ENCODE measurements at regions not wholly inside any gene's neighbourhood (a gene's known extent, or its start where the extent isn't known, plus 50 kb on each side); places are given as distances from the start of the nearest gene placed in this dataset.

- ATAC-seq = no peak
- peaks cover 1% of the 10 kb centered on the region for H3K4me1 Mint-ChIP-seq (ENCODE audit: low read depth)
- H3K36me3 Mint-ChIP-seq (ENCODE audit: insufficient read depth) = no peaks in the 10 kb centered on the region
These were observed 132.6 kb upstream of the LIPC start for GRCh38 chr15:58298879-58299850.

GRCh38 chr15:58302832-58303231 is 129.0 kb upstream of the LIPC start:
- no peaks in the 10 kb centered on the region for H3K9me3 Mint-ChIP-seq
- no peaks in the 10 kb centered on the region for H3K36me3 Mint-ChIP-seq (ENCODE audit: insufficient read depth)
- H3K27me3 Mint-ChIP-seq (ENCODE audit: low read depth) = peaks cover 2% of the 10 kb centered on the region
- no peak for DNase-seq
- H3K4me1 Mint-ChIP-seq (ENCODE audit: low read depth) = peaks cover 7% of the 10 kb centered on the region
- no peak overlapping the region for H3K4me3 Mint-ChIP-seq
- ATAC-seq = no peak

More at GRCh38 chr15:58298879-58299850, 132.6 kb upstream of the LIPC start:
- Mint-ChIP-seq H3K27me3 (ENCODE audit: low read depth) (peaks cover 2% of the 10 kb centered on the region), H3K4me3 (no peak overlapping the region), H3K9me3 (peaks cover 4% of the 10 kb centered on the region)
- no peak for DNase-seq

GRCh38 chr15:58303236-58303635 is 128.6 kb upstream of the LIPC start:
- Mint-ChIP-seq H3K4me1 (ENCODE audit: low read depth) (peaks cover 7% of the 10 kb centered on the region), H3K4me3 (no peak overlapping the region), H3K36me3 (ENCODE audit: insufficient read depth) (no peaks in the 10 kb centered on the region)

GRCh38 chr15:58306591-58307312 is 125.0 kb upstream of the LIPC start:
- peaks cover 7% of the 10 kb centered on the region for H3K4me1 Mint-ChIP-seq (ENCODE audit: low read depth)
- no peak overlapping the region for H3K4me3 Mint-ChIP-seq
- DNase-seq (no peak), ATAC-seq (no peak)
- H3K9me3 Mint-ChIP-seq = no peaks in the 10 kb centered on the region
- H3K36me3 Mint-ChIP-seq (ENCODE audit: insufficient read depth) = no peaks in the 10 kb centered on the region
- H3K27me3 Mint-ChIP-seq (ENCODE audit: low read depth) = no peaks in the 10 kb centered on the region

More at GRCh38 chr15:58303236-58303635, 128.6 kb upstream of the LIPC start:
- H3K27me3 Mint-ChIP-seq (ENCODE audit: low read depth) = peaks cover 2% of the 10 kb centered on the region
- ATAC-seq = no peak
- H3K9me3 Mint-ChIP-seq = no peaks in the 10 kb centered on the region
- no peak for DNase-seq

GRCh38 chr15:58307313-58307961 is 124.4 kb upstream of the LIPC start:
- Mint-ChIP-seq H3K9me3 (no peaks in the 10 kb centered on the region), H3K4me3 (no peak overlapping the region), H3K4me1 (ENCODE audit: low read depth) (peaks cover 9% of the 10 kb centered on the region), H3K36me3 (ENCODE audit: insufficient read depth) (no peaks in the 10 kb centered on the region), H3K27me3 (ENCODE audit: low read depth) (no peaks in the 10 kb centered on the region)
- no peak for ATAC-seq
- DNase-seq = no peak

- DNase-seq (no peak), ATAC-seq (no peak)
- Mint-ChIP-seq H3K27me3 (ENCODE audit: low read depth) (no peaks in the 10 kb centered on the region), H3K4me3 (no peak overlapping the region), H3K4me1 (ENCODE audit: low read depth) (peaks cover 17% of the 10 kb centered on the region), H3K36me3 (ENCODE audit: insufficient read depth) (no peaks in the 10 kb centered on the region), H3K9me3 (no peaks in the 10 kb centered on the region)
These were observed 122.9 kb upstream of the LIPC start for GRCh38 chr15:58308742-58309355.

- DNase-seq = no peak
- ATAC-seq = no peak
- H3K36me3 Mint-ChIP-seq (ENCODE audit: insufficient read depth) = no peaks in the 10 kb centered on the region
- H3K4me3 Mint-ChIP-seq = no peak overlapping the region
- no peaks in the 10 kb centered on the region for H3K9me3 Mint-ChIP-seq
- H3K4me1 Mint-ChIP-seq (ENCODE audit: low read depth) = peaks cover 29% of the 10 kb centered on the region
- H3K27me3 Mint-ChIP-seq (ENCODE audit: low read depth) = no peaks in the 10 kb centered on the region
These were observed 121.5 kb upstream of the LIPC start for GRCh38 chr15:58309963-58310928.

GRCh38 chr15:58311556-58311955 is 120.2 kb upstream of the LIPC start:
- no peak for ATAC-seq
- DNase-seq = no peak
- no peaks in the 10 kb centered on the region for H3K9me3 Mint-ChIP-seq
- H3K4me3 Mint-ChIP-seq = no peak overlapping the region
- no peaks in the 10 kb centered on the region for H3K36me3 Mint-ChIP-seq (ENCODE audit: insufficient read depth)
- H3K4me1 Mint-ChIP-seq (ENCODE audit: low read depth) = peaks cover 36% of the 10 kb centered on the region
- no peaks in the 10 kb centered on the region for H3K27me3 Mint-ChIP-seq (ENCODE audit: low read depth)

- Mint-ChIP-seq H3K4me1 (ENCODE audit: low read depth) (peaks cover 34% of the 10 kb centered on the region), H3K9me3 (no peaks in the 10 kb centered on the region)
These were observed 119.8 kb upstream of the LIPC start for GRCh38 chr15:58312031-58312430.

GRCh38 chr15:58313304-58313703 is 118.5 kb upstream of the LIPC start:
- Mint-ChIP-seq H3K27me3 (ENCODE audit: low read depth) (no peaks in the 10 kb centered on the region), H3K9me3 (no peaks in the 10 kb centered on the region), H3K4me1 (ENCODE audit: low read depth) (peaks cover 35% of the 10 kb centered on the region), H3K4me3 (no peak overlapping the region), H3K36me3 (ENCODE audit: insufficient read depth) (no peaks in the 10 kb centered on the region)
- DNase-seq (no peak), ATAC-seq (peak in 1 of 2 donors; percentile 16)

More at GRCh38 chr15:58312031-58312430, 119.8 kb upstream of the LIPC start:
- no peaks in the 10 kb centered on the region for H3K36me3 Mint-ChIP-seq (ENCODE audit: insufficient read depth)
- DNase-seq = no peak
- ATAC-seq = no peak
- H3K27me3 Mint-ChIP-seq (ENCODE audit: low read depth) = no peaks in the 10 kb centered on the region
- H3K4me3 Mint-ChIP-seq = no peak overlapping the region

- ATAC-seq (peak; percentile 69 to 83), DNase-seq (no peak)
- H3K4me1 Mint-ChIP-seq (ENCODE audit: low read depth) = peaks cover 35% of the 10 kb centered on the region
- no peaks in the 10 kb centered on the region for H3K9me3 Mint-ChIP-seq
- H3K27me3 Mint-ChIP-seq (ENCODE audit: low read depth) = no peaks in the 10 kb centered on the region
- peak overlapping the region; percentile 14 for H3K4me3 Mint-ChIP-seq
- H3K36me3 Mint-ChIP-seq (ENCODE audit: insufficient read depth) = no peaks in the 10 kb centered on the region
These were observed 117.8 kb upstream of the LIPC start for GRCh38 chr15:58313810-58314592.

GRCh38 chr15:58314593-58315216 is 117.1 kb upstream of the LIPC start:
- peak; percentile 74 to 81 for ATAC-seq
- H3K27me3 Mint-ChIP-seq (ENCODE audit: low read depth) = no peaks in the 10 kb centered on the region

More at GRCh38 chr15:58314593-58315216, 117.1 kb upstream of the LIPC start:
- H3K36me3 Mint-ChIP-seq (ENCODE audit: insufficient read depth) = no peaks in the 10 kb centered on the region
- H3K4me1 Mint-ChIP-seq (ENCODE audit: low read depth) = peaks cover 35% of the 10 kb centered on the region
- H3K9me3 Mint-ChIP-seq = no peaks in the 10 kb centered on the region
- DNase-seq = no peak
- peak overlapping the region; percentile 14 for H3K4me3 Mint-ChIP-seq
